IMR-90 (cell line): ENCODE measurements at regions not wholly inside any gene's neighbourhood (a gene's known extent, or its start where the extent isn't known, plus 50 kb on each side); places are given as distances from the start of the nearest gene placed in this dataset.

Source experiments
- ATAC-seq: fragments of 200-7000 bp; cut with Tn5 transposase; 2 replicates; pipeline ENCODE4 v1.9.1; 2020; ENCODE audit warnings: low read depth, mild to moderate bottlenecking, moderate library complexity
- BruUV-seq: library from RNA; stranded (reverse); fragments of 400-500 nt; replicated peaks from 2 replicates; lab custom pipeline; 2021; lab: Mats Ljungman, UMichigan
- CTCF ChIA-PET: fragments of 300-600 bp; formaldehyde crosslinking; extraction: SDS; loops from one replicate; lab custom pipeline; 2021; ENCODE audit warnings: antibody characterized with exemption; lab: Yijun Ruan, JAX
- POLR2A ChIA-PET: fragments of 300-600 bp; sonication (Branson Sonifier 250); formaldehyde crosslinking; loops from one replicate; lab custom pipeline; 2022; ENCODE audit warnings: antibody characterized with exemption; ENCODE audit not compliant: unreplicated experiment; lab: Charles Lee
- DNase-seq: peaks from one replicate; pipeline ENCODE4 v3.0.0; 2013
- H2AFZ ChIP-seq: replicated peaks from 2 replicates; pipeline ENCODE3; 2013; ENCODE audit warnings: low read length, mild to moderate bottlenecking; ENCODE audit not compliant: poor library complexity
- H2AK5ac ChIP-seq: 2 replicates; pipeline ENCODE4 v1.6.1; 2013; ENCODE audit warnings: low read depth, low read length, inconsistent platforms
- H2AK9ac ChIP-seq: replicated peaks from 2 replicates; pipeline ENCODE3; 2013; ENCODE audit warnings: mild to moderate bottlenecking, low read depth, low read length, moderate library complexity; ENCODE audit not compliant: poor library complexity
- H2BK120ac ChIP-seq: 2 replicates; pipeline ENCODE4 v1.6.1; 2013; ENCODE audit warnings: low read depth, low read length, inconsistent platforms
- H2BK15ac ChIP-seq: 3 replicates; pipeline ENCODE4 v1.6.1; 2013; ENCODE audit warnings: low read depth, low read length, inconsistent platforms
- H2BK20ac ChIP-seq: 2 replicates; pipeline ENCODE4 v1.6.1; 2013; ENCODE audit warnings: low read depth, mild to moderate bottlenecking, inconsistent platforms, low read length, moderate library complexity
- H2BK5ac ChIP-seq: 2 replicates; pipeline ENCODE4 v1.6.1; 2013; ENCODE audit warnings: mild to moderate bottlenecking, low read depth, low read length, inconsistent platforms; ENCODE audit not compliant: poor library complexity, severe bottlenecking
- H3K14ac ChIP-seq: replicated peaks from 2 replicates; pipeline ENCODE4 v1.6.1; 2013; ENCODE audit warnings: low read depth, low read length, inconsistent platforms
- H3K18ac ChIP-seq: 2 replicates; pipeline ENCODE4 v1.6.1; 2013; ENCODE audit warnings: low read depth, low read length, control low read depth
- H3K23ac ChIP-seq: 2 replicates; pipeline ENCODE4 v1.6.1; 2013; ENCODE audit warnings: low read depth, low read length, inconsistent platforms
- H3K27ac ChIP-seq: 2 replicates; pipeline ENCODE4 v1.5.1; 2013; ENCODE audit warnings: mild to moderate bottlenecking, control low read depth, low read length; ENCODE audit not compliant: insufficient read depth
- H3K27me3 ChIP-seq: 2 replicates; pipeline ENCODE4 v1.6.1; 2013; ENCODE audit warnings: low read length; ENCODE audit not compliant: control insufficient read depth, insufficient read depth
- H3K36me3 ChIP-seq: 2 replicates; pipeline ENCODE4 v1.6.1; 2013; ENCODE audit warnings: low read length, mixed read lengths; ENCODE audit not compliant: control insufficient read depth, insufficient read depth
- H3K4ac ChIP-seq: 2 replicates; pipeline ENCODE4 v1.6.1; 2013; ENCODE audit warnings: low read depth, low read length, inconsistent platforms
- H3K4me1 ChIP-seq: 2 replicates; pipeline ENCODE4 v1.6.1; 2013; ENCODE audit warnings: low read length, mixed read lengths; ENCODE audit not compliant: control insufficient read depth, insufficient read depth
- H3K4me2 ChIP-seq: 2 replicates; pipeline ENCODE4 v1.6.1; 2013; ENCODE audit warnings: low read depth, mild to moderate bottlenecking, control low read depth, low read length, moderate library complexity
- H3K4me3 ChIP-seq: 2 replicates; pipeline ENCODE4 v1.5.1; 2013; ENCODE audit warnings: low read depth, mild to moderate bottlenecking, control low read depth, low read length, moderate library complexity; ENCODE audit not compliant: insufficient read depth
- H3K56ac ChIP-seq: 2 replicates; pipeline ENCODE4 v1.6.1; 2013; ENCODE audit warnings: low read length, inconsistent platforms; ENCODE audit not compliant: insufficient read depth; ENCODE audit errors: extremely low read depth
- H3K79me1 ChIP-seq, 2 experiments: 2 replicates each; pipeline ENCODE4 v1.6.1; 2013; ENCODE audit warnings: low read length in 2 of 2, inconsistent platforms in 1 of 2, low read depth in 1 of 2
- H3K9ac ChIP-seq: 2 replicates; pipeline ENCODE4 v1.6.1; 2013; ENCODE audit warnings: low read depth, low read length, control low read depth
- H3K9me1 ChIP-seq: 2 replicates; pipeline ENCODE4 v1.6.1; 2013; ENCODE audit warnings: low read length, inconsistent platforms; ENCODE audit not compliant: insufficient read depth
- H3K9me3 ChIP-seq: 2 replicates; pipeline ENCODE4 v1.6.1; 2013; ENCODE audit warnings: low read length; ENCODE audit not compliant: control insufficient read depth, insufficient read depth
- H4K20me1 ChIP-seq: 2 replicates; pipeline ENCODE4 v1.6.1; 2013; ENCODE audit warnings: low read length, inconsistent platforms; ENCODE audit not compliant: insufficient read depth
- H4K5ac ChIP-seq: 2 replicates; pipeline ENCODE4 v1.6.1; 2013; ENCODE audit warnings: mild to moderate bottlenecking, low read depth, low read length, control low read depth
- H4K8ac ChIP-seq, 2 experiments: 2 replicates each; pipeline ENCODE4 v1.6.1; 2013; ENCODE audit warnings: low read depth in 2 of 2, low read length in 2 of 2, control low read depth in 1 of 2, inconsistent platforms in 1 of 2
- H4K91ac ChIP-seq: 2 replicates; pipeline ENCODE4 v1.6.1; 2013; ENCODE audit warnings: low read depth, low read length, inconsistent platforms; ENCODE audit not compliant: insufficient read depth
- BHLHE40 ChIP-seq: fragments of 150-350 bp; IDR thresholded peaks from 2 replicates; pipeline ENCODE4 v1.6.1; 2016; ENCODE audit warnings: mild to moderate bottlenecking, low read depth, low read length
- CEBPB ChIP-seq: IDR thresholded peaks from 2 replicates; pipeline ENCODE4 v1.6.1; 2012; ENCODE audit warnings: low read depth, low read length, improper control_type of control experiment
- CHD1 ChIP-seq: IDR thresholded peaks from 2 replicates; pipeline ENCODE4 v1.6.1; 2012; ENCODE audit warnings: low read depth, low read length, improper control_type of control experiment
- CTCF ChIP-seq: conservative IDR thresholded peaks from 2 replicates; pipeline ENCODE4 v1.5.1; 2012; ENCODE audit warnings: mild to moderate bottlenecking, low read depth, low read length, improper control_type of control experiment
- FOS ChIP-seq: fragments of 150-350 bp; IDR thresholded peaks from 2 replicates; pipeline ENCODE4 v1.6.1; 2016; ENCODE audit warnings: low read depth, low read length
- MAFK ChIP-seq: IDR thresholded peaks from 2 replicates; pipeline ENCODE4 v1.6.1; 2012; ENCODE audit warnings: low read depth, low read length, improper control_type of control experiment
- MAZ ChIP-seq: IDR thresholded peaks from 2 replicates; pipeline ENCODE4 v1.6.1; 2012; ENCODE audit warnings: low read depth, mild to moderate bottlenecking, low read length, improper control_type of control experiment, moderate library complexity, borderline replicate concordance
- MXI1 ChIP-seq: IDR thresholded peaks from 2 replicates; pipeline ENCODE4 v1.6.1; 2012; ENCODE audit warnings: low read depth, mild to moderate bottlenecking, low read length, moderate library complexity, borderline replicate concordance
- NFE2L2 ChIP-seq: fragments of 150-350 bp; IDR thresholded peaks from 2 replicates; pipeline ENCODE4 v1.6.1; 2016; ENCODE audit warnings: low read depth, mild to moderate bottlenecking, low read length
- POLR2A ChIP-seq: IDR thresholded peaks from 2 replicates; pipeline ENCODE4 v1.6.1; 2012; ENCODE audit warnings: mild to moderate bottlenecking, low read depth, low read length
- RAD21 ChIP-seq: IDR thresholded peaks from 2 replicates; pipeline ENCODE4 v1.6.1; 2012; ENCODE audit warnings: low read length, improper control_type of control experiment
- RCOR1 ChIP-seq: IDR thresholded peaks from 2 replicates; pipeline ENCODE4 v1.6.1; 2012; ENCODE audit warnings: mild to moderate bottlenecking, low read length, improper control_type of control experiment; ENCODE audit not compliant: insufficient replicate concordance
- RFX5 ChIP-seq: IDR thresholded peaks from 2 replicates; pipeline ENCODE4 v1.8.0; 2012; ENCODE audit warnings: low read depth, mild to moderate bottlenecking, low read length, moderate library complexity
- SMC3 ChIP-seq: fragments of 150-350 bp; IDR thresholded peaks from 2 replicates; pipeline ENCODE4 v1.6.1; 2016; ENCODE audit warnings: low read depth, mild to moderate bottlenecking, antibody characterized with exemption, low read length, moderate library complexity
- WGBS, 2 experiments: methylation state at CpG; one replicate each; pipeline versions ENCODE4 v1.1.5 to v1.1.7; 2013; ENCODE audit warnings: missing lambda C conversion rate in 2 of 2; ENCODE audit not compliant: insufficient read length in 1 of 2; ENCODE audit errors: extremely low coverage in 2 of 2; 5-methylcytosine and 5-hydroxymethylcytosine counted together
- dilution Hi-C: fragments of 300-500 bp; cut with HindIII; formaldehyde crosslinking; loops from one replicate; pipeline ENCODE4 v1.14.3; 2018; ENCODE audit warnings: low sequenced_read_pairs; ENCODE audit not compliant: unreplicated experiment
- in situ Hi-C: fragments of 300-500 bp; cut with MboI; formaldehyde crosslinking; loops from 3 replicates; pipeline ENCODE4 v1.14.3; 2019; ENCODE audit warnings: low sequenced_read_pairs, inconsistent platforms, mixed read lengths
- intact Hi-C: fragments of 100-400 bp; cut with micrococcal nuclease; formaldehyde crosslinking; loops from 2 replicates; pipeline ENCODE4 v1.10.0; 2022
- TF ChIP-seq, protein P1 (sequence below): fragments of 150-350 bp; IDR thresholded peaks from 2 replicates; pipeline ENCODE4 v1.6.1; 2016; ENCODE audit warnings: low read depth, mild to moderate bottlenecking, low read length, moderate library complexity, borderline replicate concordance
- TF ChIP-seq, protein P2 (sequence below): fragments of 150-350 bp; IDR thresholded peaks from 2 replicates; pipeline ENCODE4 v1.6.1; 2017; ENCODE audit warnings: mild to moderate bottlenecking, antibody characterized with exemption, low read length, low read depth

DNA sequence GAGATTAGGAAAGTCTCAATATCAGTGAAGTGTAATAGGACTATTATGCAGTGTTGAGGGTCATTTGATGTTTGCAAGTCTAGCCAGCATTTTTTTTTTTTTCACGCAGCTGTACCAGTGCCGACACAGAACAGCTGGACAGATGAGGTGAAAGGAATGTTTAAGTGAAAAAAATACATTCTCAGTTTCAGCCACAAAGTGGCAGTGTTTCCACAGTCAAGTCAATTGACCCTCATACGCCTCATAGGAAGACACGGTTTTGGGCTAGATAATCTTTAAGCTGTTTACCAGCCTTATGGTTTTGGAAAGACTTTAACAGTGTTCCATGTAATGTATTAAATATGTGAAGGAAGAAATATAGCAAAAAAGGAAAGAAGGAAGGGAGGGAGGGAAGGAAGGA lies 349.9 kb upstream of the ANO3 start:
- Histone ChIP-seq H2AK5ac (no peak overlapping the region), H3K79me1 (no peaks in the 10 kb centered on the region), H4K20me1 (no peaks in the 10 kb centered on the region), H3K4me3 (no peak overlapping the region), H3K27me3 (no peaks in the 10 kb centered on the region), H2BK15ac (no peak overlapping the region), H3K14ac (no peak overlapping the region), H3K4me1 (no peaks in the 10 kb centered on the region), H3K23ac (no peak overlapping the region), H3K36me3 (no peaks in the 10 kb centered on the region), H3K9me1 (no peaks in the 10 kb centered on the region), H3K4me2 (no peak overlapping the region), H3K56ac (no peak overlapping the region), H2AK9ac (no peak overlapping the region), H4K91ac (no peak overlapping the region), H3K9me3 (no peaks in the 10 kb centered on the region), H3K18ac (no peak overlapping the region), H4K5ac (no peak overlapping the region), H2AFZ (no peak overlapping the region), H2BK5ac (peak overlapping the region; percentile 42), H3K27ac (no peak overlapping the region), H2BK20ac (peak overlapping the region; percentile 52; the same call in 1 of the 2 replicates), H4K8ac (peak overlapping the region in 1 of 2 experiments; percentile 38; a peak in 1 of 4 replicates), H3K9ac (no peak overlapping the region), H3K4ac (no peak overlapping the region), H2BK120ac (no peak overlapping the region)
- in situ Hi-C loops (loop anchor here (5.0 kb wide), 2 partner anchors 240 to 295 kb away; no protein-coding TSS in a partner anchor), intact Hi-C loops (loop anchor here (1.0 to 10.0 kb wide), 5 partner anchors 153 to 1487 kb away; partner anchors contain the start of gene LUZP2), dilution Hi-C loops (no loop called here)
- TF ChIP-seq RAD21 (peak; percentile 84), MAZ (no peak), MXI1 (no peak), RFX5 (no peak), FOS (no peak), POLR2A (no peak), CHD1 (no peak), CTCF (peak; percentile 77), SMC3 (peak; percentile 93), RCOR1 (no peak), MAFK (no peak), CEBPB (no peak), NFE2L2 (no peak), BHLHE40 (no peak)
- TF ChIP-seq, protein P1, sequence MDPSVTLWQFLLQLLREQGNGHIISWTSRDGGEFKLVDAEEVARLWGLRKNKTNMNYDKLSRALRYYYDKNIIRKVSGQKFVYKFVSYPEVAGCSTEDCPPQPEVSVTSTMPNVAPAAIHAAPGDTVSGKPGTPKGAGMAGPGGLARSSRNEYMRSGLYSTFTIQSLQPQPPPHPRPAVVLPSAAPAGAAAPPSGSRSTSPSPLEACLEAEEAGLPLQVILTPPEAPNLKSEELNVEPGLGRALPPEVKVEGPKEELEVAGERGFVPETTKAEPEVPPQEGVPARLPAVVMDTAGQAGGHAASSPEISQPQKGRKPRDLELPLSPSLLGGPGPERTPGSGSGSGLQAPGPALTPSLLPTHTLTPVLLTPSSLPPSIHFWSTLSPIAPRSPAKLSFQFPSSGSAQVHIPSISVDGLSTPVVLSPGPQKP: no peak
- TF ChIP-seq, protein P2, sequence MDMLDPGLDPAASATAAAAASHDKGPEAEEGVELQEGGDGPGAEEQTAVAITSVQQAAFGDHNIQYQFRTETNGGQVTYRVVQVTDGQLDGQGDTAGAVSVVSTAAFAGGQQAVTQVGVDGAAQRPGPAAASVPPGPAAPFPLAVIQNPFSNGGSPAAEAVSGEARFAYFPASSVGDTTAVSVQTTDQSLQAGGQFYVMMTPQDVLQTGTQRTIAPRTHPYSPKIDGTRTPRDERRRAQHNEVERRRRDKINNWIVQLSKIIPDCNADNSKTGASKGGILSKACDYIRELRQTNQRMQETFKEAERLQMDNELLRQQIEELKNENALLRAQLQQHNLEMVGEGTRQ: no peak
- no TSS peak for BruUV-seq
- peak; percentile 77 for DNase-seq
- ChIA-PET CTCF (interaction anchor here (0.5 to 2.3 kb wide), 22 partner anchors 9 to 305 kb away, joined by 3 to 15 read pairs (median 5); no protein-coding TSS in a partner anchor), POLR2A (interaction anchor here (0.7 kb wide), 1 partner anchor 265 kb away, joined by 6 read pairs; no protein-coding TSS in a partner anchor)
- no CpG with 5 or more reads among the region's 4 CpGs for WGBS, 2 experiments
- peak; percentile 87 for ATAC-seq
